HL-60 (cell line): ENCODE measurements at regions not wholly inside any gene's neighbourhood (a gene's known extent, or its start where the extent isn't known, plus 50 kb on each side); places are given as distances from the start of the nearest gene placed in this dataset.

Source experiments
- DNase-seq, 2 experiments: peaks; one replicate each; pipeline ENCODE4 v3.0.0-alpha.2; 2010 to 2020; ENCODE audit warnings: low read depth in 1 of 2, low spot score in 1 of 2
- H3K27ac ChIP-seq: fragments of 250-450 bp; sonication (Bioruptor Pico); replicated peaks from 2 replicates; pipeline ENCODE4 v1.5.1; 2020; ENCODE audit warnings: mild to moderate bottlenecking, moderate library complexity
- H3K27me3 ChIP-seq: fragments of 250-450 bp; sonication (Bioruptor Pico); 2 replicates; pipeline ENCODE4 v1.5.1; 2021; ENCODE audit warnings: mild to moderate bottlenecking, moderate library complexity; ENCODE audit not compliant: insufficient read depth, poor library complexity, severe bottlenecking
- H3K4me3 ChIP-seq: replicated peaks from 2 replicates; pipeline ENCODE4 v1.5.1; 2011; ENCODE audit warnings: mild to moderate bottlenecking, control low read depth, low read length; ENCODE audit not compliant: insufficient read depth
- CTCF ChIP-seq: IDR thresholded peaks from one replicate; pipeline ENCODE4 v1.5.1; 2011; ENCODE audit warnings: low read length, control low read depth, inconsistent platforms; ENCODE audit not compliant: insufficient read depth
- GABPA ChIP-seq: IDR thresholded peaks from 2 replicates; pipeline ENCODE4 v1.6.1; 2012; ENCODE audit warnings: low read depth
- POLR2AphosphoS5 ChIP-seq: IDR thresholded peaks from 2 replicates; pipeline ENCODE4 v1.6.1; 2012; ENCODE audit warnings: low read depth
- REST ChIP-seq: IDR thresholded peaks from 2 replicates; pipeline ENCODE4 v1.6.1; 2012; ENCODE audit warnings: low read depth; ENCODE audit not compliant: insufficient replicate concordance
- SPI1 ChIP-seq: IDR thresholded peaks from 2 replicates; pipeline ENCODE4 v1.6.1; 2012; ENCODE audit warnings: low read depth, mild to moderate bottlenecking, borderline replicate concordance

DNA sequence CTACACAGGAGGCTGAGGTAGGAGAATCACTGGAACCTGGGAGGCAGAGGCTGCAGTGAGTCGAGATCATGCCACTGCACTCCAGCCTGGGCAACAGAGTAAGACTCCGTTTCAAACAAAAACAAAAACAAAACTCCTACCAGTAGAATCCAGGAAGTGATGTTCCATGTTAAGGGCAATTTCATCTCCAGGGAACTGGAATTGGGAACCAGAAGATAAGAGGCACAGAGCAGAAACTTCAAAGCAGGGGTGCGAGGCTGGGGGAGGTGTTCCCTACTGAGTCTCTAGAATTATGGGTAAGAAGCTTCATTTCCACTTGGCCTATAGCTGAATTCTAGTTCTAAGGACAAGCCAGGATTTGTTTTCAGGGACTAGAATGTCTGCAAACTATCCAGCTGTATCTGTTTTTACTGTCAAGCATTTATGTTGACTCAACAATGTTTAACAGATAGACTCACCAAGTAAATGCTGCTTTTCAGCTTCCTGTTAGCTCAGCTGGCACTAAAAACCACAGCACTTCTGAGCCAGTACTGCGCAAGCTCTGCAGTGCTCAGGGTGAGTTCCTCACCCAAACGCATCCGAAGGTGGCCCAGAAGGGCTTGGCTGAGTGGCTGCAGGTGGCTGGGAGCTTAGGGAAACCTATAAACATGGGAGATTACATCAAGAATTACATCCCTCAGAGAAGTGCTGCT, 320.1 kb downstream of the MTRR start:
- H3K4me3 ChIP-seq, result no peak overlapping the region
- no peak overlapping the region for H3K27ac ChIP-seq
- DNase-seq, result peak in 1 of 2 experiments; percentile 75
- no peaks in the 10 kb centered on the region for H3K27me3 ChIP-seq
- TF ChIP-seq CTCF (no peak), REST (no peak), GABPA (no peak), POLR2AphosphoS5 (no peak)

GRCh38 chr5:8192840-8193239, 323.9 kb downstream of the MTRR start:
- no peak overlapping the region for H3K4me3 ChIP-seq
- H3K27me3 ChIP-seq, result no peaks in the 10 kb centered on the region
- DNase-seq, result peak; percentile 61 to 73
- H3K27ac ChIP-seq, result no peak overlapping the region; the same call in 1 of the 2 replicates
- TF ChIP-seq CTCF, result no peak
- TF ChIP-seq SPI1, result peak; percentile 66; the same call in 1 of the 2 replicates
- peak; percentile 96 for TF ChIP-seq POLR2AphosphoS5
- no peak for TF ChIP-seq REST
- no peak for TF ChIP-seq GABPA

DNA sequence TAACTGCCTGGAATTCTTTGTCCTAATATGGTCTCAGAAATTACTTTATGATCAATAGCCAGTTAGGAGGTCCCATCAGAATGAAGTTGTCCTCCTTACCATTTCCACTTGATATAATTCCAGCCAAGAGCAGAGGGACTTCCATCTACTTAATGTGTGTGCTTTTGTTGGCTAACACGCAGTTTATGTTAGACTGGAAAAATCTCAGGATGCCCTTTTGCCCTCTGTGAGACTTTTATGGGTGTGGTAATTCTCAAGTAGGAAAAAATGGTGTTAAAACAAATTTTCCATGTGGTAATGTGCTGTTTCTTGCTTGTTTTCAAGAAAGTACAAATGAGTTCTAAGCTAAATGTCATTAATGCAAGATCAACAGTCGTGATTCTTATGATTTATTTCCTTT, 327.1 kb downstream of the MTRR start:
- TF ChIP-seq CTCF, result no peak
- no peak for TF ChIP-seq SPI1
- no peak for TF ChIP-seq GABPA
- TF ChIP-seq POLR2AphosphoS5, result no peak
- TF ChIP-seq REST, result no peak
- Histone ChIP-seq H3K27me3 (no peaks in the 10 kb centered on the region), H3K4me3 (no peak overlapping the region), H3K27ac (no peak overlapping the region)
- DNase-seq, result no peak
